ENCODE measurements at regions not wholly inside any gene's neighbourhood (a gene's known extent, or its start where the extent isn't known, plus 50 kb on each side); places are given as distances from the start of the nearest gene placed in this dataset.
"Not testable (repeated sequence)": the region's sequence is repeated elsewhere in the genome, so short reads cannot be mapped to it uniquely, and the experiment has no call there.

DNA sequence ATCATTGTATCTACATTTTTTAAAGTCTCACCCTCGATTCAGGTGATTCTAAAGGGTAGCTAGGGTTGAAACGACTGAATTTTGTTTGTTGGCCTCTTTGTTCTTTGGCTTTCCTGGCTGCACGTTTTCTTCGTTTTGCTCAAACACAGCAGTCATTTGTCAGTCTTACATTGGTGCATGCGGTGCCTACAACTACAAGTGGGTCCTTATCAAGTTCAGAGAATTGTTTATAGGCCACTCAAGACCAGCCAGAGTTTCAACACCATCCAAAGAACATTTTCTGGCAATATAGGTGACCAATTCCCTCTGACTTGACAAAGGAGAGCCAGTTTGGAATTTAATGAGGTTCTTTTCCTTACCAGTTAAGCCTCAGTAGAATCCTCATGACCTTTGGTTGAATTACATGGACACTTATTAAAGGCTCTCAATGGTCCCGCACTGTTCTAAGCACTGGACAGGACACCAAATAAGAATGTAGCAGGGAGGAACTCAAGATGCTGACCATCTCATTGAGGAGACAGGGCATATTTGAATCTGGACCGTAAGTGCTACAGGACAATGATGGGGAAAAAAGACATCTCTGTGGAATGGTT lies 119.0 kb upstream of the DMRT1 start:
- H3K36me3 ChIP-seq: no peaks in the 10 kb centered on the region
- no peak for DNase-seq
- H3K4me1 ChIP-seq: no peaks in the 10 kb centered on the region
- no peaks in the 10 kb centered on the region for H3K9me3 ChIP-seq
- no peak overlapping the region for H3K4me3 ChIP-seq (ENCODE audit: low read depth, low read length)
- no peaks in the 10 kb centered on the region for H3K27me3 ChIP-seq
- TF ChIP-seq, protein P1, sequence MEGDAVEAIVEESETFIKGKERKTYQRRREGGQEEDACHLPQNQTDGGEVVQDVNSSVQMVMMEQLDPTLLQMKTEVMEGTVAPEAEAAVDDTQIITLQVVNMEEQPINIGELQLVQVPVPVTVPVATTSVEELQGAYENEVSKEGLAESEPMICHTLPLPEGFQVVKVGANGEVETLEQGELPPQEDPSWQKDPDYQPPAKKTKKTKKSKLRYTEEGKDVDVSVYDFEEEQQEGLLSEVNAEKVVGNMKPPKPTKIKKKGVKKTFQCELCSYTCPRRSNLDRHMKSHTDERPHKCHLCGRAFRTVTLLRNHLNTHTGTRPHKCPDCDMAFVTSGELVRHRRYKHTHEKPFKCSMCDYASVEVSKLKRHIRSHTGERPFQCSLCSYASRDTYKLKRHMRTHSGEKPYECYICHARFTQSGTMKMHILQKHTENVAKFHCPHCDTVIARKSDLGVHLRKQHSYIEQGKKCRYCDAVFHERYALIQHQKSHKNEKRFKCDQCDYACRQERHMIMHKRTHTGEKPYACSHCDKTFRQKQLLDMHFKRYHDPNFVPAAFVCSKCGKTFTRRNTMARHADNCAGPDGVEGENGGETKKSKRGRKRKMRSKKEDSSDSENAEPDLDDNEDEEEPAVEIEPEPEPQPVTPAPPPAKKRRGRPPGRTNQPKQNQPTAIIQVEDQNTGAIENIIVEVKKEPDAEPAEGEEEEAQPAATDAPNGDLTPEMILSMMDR (IDR thresholded peaks at IDR 0.05; ENCODE audit: low read depth, low read length): no peak

DNA sequence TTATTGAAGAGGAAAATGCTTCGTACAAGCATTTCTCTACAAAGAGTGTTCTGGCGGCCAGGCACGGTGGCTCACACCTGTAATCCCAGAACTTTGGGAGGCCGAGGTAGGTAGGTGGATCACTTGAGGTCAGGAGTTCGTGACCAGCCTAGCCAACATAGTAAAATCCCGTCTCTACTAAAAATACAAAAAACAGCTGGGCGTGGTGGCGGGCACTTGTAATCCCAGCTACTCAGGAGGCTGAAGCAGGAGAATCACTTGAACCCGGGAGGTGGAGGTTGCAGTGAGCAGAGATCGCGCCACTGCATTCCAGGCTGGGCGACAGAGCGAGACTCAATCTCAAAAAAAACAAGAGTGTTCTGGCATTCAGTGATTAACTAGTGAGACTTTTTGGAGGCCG lies 117.0 kb upstream of the DMRT1 start:
- not testable (repeated sequence) for H3K4me3 ChIP-seq (ENCODE audit: low read depth, low read length); H3K36me3 ChIP-seq; H3K9me3 ChIP-seq; H3K27me3 ChIP-seq; DNase-seq; H3K4me1 ChIP-seq

DNA sequence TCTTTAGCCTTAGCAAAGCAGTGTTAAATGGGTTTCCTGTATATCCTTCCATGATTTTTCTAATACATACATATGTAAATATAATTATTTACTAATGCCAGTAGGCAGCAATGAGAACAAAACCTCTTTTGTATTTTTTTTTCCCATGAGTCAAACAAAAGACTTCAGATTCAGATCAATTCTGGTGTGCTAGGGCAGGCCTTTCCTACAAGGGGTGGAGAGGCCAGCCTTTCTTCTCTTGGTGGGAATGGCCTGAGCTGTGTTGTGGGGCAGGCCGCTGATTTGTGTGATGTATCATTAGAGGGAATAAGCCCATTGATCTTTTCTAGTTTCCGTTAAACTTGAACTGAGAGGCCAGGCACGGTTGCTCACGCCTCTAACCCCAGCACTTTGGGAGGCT lies 115.5 kb upstream of the DMRT1 start:
- no peak for DNase-seq
- H3K4me1 ChIP-seq: no peaks in the 10 kb centered on the region
- TF ChIP-seq, protein P1 (IDR thresholded peaks at IDR 0.05; ENCODE audit: low read depth, low read length): no peak
- no peaks in the 10 kb centered on the region for H3K36me3 ChIP-seq
- H3K27me3 ChIP-seq: no peaks in the 10 kb centered on the region
- H3K4me3 ChIP-seq (ENCODE audit: low read depth, low read length): no peak overlapping the region
- no peaks in the 10 kb centered on the region for H3K9me3 ChIP-seq

DNA sequence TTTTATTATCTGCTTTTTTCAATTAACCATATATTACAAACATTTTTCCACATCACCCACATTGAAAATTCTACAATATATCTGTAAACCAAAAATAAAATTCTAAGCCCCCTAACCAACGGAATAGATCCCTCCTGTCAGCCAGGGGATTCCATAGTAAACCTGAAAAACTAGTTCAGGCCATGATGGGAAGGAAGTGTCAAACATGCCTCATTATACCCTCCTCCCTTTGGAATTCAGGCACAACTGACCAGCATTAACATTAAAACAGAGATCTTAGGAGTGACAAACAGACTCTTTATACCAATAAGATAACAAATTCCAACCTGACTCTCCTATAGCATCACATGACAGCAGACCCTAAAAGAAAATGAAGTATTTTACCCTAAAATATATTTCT lies 113.7 kb upstream of the DMRT1 start:
- DNase-seq: no peak
- TF ChIP-seq, protein P1 (IDR thresholded peaks at IDR 0.05; ENCODE audit: low read depth, low read length): no peak
- Histone ChIP-seq H3K27me3 (no peaks in the 10 kb centered on the region), H3K4me3 (ENCODE audit: low read depth, low read length) (no peak overlapping the region), H3K9me3 (no peaks in the 10 kb centered on the region), H3K36me3 (no peaks in the 10 kb centered on the region), H3K4me1 (no peaks in the 10 kb centered on the region)

DNA sequence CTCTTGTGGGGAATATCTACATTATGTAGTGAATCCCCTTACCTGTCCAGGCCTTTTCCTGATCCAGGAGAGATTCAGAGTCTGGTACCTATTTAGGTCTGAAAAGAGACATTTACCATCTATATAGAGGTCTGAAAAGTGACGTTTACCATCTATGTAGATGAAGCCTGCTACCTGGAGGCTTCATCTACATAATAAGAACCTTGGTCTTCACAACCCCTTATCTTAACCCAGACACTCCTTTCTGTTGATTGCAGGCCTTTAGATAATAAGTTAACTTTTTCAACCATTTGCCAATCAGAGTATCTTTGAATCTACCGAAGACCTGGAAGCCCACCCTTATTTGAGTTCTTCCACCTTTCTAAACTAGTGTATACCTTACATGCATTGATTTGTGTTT lies 113.0 kb upstream of the DMRT1 start:
- DNase-seq: no peak
- TF ChIP-seq, protein P1 (IDR thresholded peaks at IDR 0.05; ENCODE audit: low read depth, low read length): no peak
- Histone ChIP-seq H3K4me3 (ENCODE audit: low read depth, low read length) (no peak overlapping the region), H3K4me1 (no peaks in the 10 kb centered on the region), H3K36me3 (no peaks in the 10 kb centered on the region), H3K9me3 (no peaks in the 10 kb centered on the region), H3K27me3 (no peaks in the 10 kb centered on the region)

DNA sequence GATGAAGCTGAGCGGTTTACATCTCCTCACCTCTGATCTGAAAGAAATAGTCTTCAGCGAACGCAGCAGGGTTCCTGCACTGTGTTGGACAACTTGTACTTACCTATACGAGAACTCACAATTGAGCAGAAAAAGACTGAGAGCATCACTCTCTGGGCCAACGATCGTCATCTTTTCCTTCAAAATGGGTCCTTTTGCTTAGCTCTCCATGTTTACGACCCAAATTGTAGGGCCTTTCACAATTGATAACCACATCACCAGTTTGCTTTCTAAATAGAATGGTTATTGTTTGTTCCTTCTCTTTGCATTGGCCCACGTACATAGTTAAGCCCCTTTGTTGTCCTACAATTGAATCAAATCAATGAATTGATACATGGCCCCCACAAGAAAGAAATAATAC lies 110.0 kb upstream of the DMRT1 start:
- Histone ChIP-seq H3K4me3 (ENCODE audit: low read depth, low read length) (no peak overlapping the region), H3K4me1 (no peaks in the 10 kb centered on the region), H3K27me3 (no peaks in the 10 kb centered on the region), H3K9me3 (no peaks in the 10 kb centered on the region), H3K36me3 (no peaks in the 10 kb centered on the region)
- TF ChIP-seq, protein P1 (IDR thresholded peaks at IDR 0.05; ENCODE audit: low read depth, low read length): no peak
- no peak for DNase-seq
